Osteoblast (primary cell): ENCODE measurements at regions not wholly inside any gene's neighbourhood (a gene's known extent, or its start where the extent isn't known, plus 50 kb on each side); places are given as distances from the start of the nearest gene placed in this dataset.

Experiments
- DNase-seq: peaks from one replicate; pipeline ENCODE4 v3.0.0; 2011; ENCODE audit warnings: low spot score, mixed read lengths; ENCODE audit not compliant: insufficient read length; ENCODE audit errors: missing footprints
- H2AFZ ChIP-seq: 2 replicates; pipeline ENCODE4 v1.6.0; 2011; ENCODE audit warnings: mild to moderate bottlenecking, low read length
- H3K27ac ChIP-seq: 2 replicates; pipeline ENCODE4 v1.5.1; 2011; ENCODE audit warnings: mild to moderate bottlenecking, low read depth, low read length, moderate library complexity
- H3K27me3 ChIP-seq: 2 replicates; pipeline ENCODE4 v1.6.0; 2012; ENCODE audit warnings: mild to moderate bottlenecking, control low read depth, inconsistent platforms, low read length, moderate library complexity; ENCODE audit not compliant: insufficient read depth
- H3K36me3 ChIP-seq: 2 replicates; pipeline ENCODE4 v1.5.1; 2011; ENCODE audit warnings: mild to moderate bottlenecking, low read length, control low read depth, moderate library complexity; ENCODE audit not compliant: insufficient read depth
- H3K4me1 ChIP-seq: 2 replicates; pipeline ENCODE4 v1.5.1; 2011; ENCODE audit warnings: mild to moderate bottlenecking, low read length, control low read depth, moderate library complexity; ENCODE audit not compliant: insufficient read depth
- H3K4me2 ChIP-seq: 2 replicates; pipeline ENCODE4 v1.6.0; 2011; ENCODE audit warnings: mild to moderate bottlenecking, low read length; ENCODE audit not compliant: insufficient read depth
- H3K4me3 ChIP-seq: fragments of 200-600 bp; sonication (generic); 3 replicates; pipeline ENCODE4 v1.5.1; 2012; ENCODE audit warnings: mild to moderate bottlenecking, low read length, inconsistent platforms; ENCODE audit not compliant: insufficient read depth
- H3K79me2 ChIP-seq: 2 replicates; pipeline ENCODE4 v1.6.0; 2012; ENCODE audit warnings: mild to moderate bottlenecking, low read length, control low read depth, inconsistent platforms; ENCODE audit not compliant: insufficient read depth
- H3K9me3 ChIP-seq: 2 replicates; pipeline ENCODE4 v1.5.1; 2011; ENCODE audit warnings: low read depth, low read length, control low read depth
- H4K20me1 ChIP-seq: 2 replicates; pipeline ENCODE4 v1.6.0; 2012; ENCODE audit warnings: mild to moderate bottlenecking, low read length, control low read depth; ENCODE audit not compliant: insufficient read depth
- CTCF ChIP-seq: IDR thresholded peaks from 2 replicates; pipeline ENCODE4 v1.5.1; 2011; ENCODE audit warnings: mild to moderate bottlenecking, low read depth, low read length, moderate library complexity; ENCODE audit errors: extremely low read depth

- Histone ChIP-seq H3K9me3 (no peaks in the 10 kb centered on the region), H3K4me1 (peaks cover 26% of the 10 kb centered on the region), H3K27ac (peak overlapping the region; percentile 90), H3K4me2 (peak overlapping the region; percentile 77), H3K36me3 (no peaks in the 10 kb centered on the region), H3K4me3 (no peak overlapping the region), H4K20me1 (no peaks in the 10 kb centered on the region), H2AFZ (no peak overlapping the region), H3K27me3 (no peaks in the 10 kb centered on the region), H3K79me2 (no peaks in the 10 kb centered on the region)
- no peak for TF ChIP-seq CTCF
- no peak for DNase-seq
Observed at GRCh38 chr2:18456026-18456425, 104.4 kb downstream of the RDH14 start.

GRCh38 chr2:18455236-18455862 is 105.1 kb downstream of the RDH14 start:
- Histone ChIP-seq H3K27ac (peak overlapping the region; percentile 90), H2AFZ (no peak overlapping the region), H3K36me3 (no peaks in the 10 kb centered on the region), H4K20me1 (no peaks in the 10 kb centered on the region), H3K27me3 (no peaks in the 10 kb centered on the region), H3K9me3 (no peaks in the 10 kb centered on the region), H3K4me1 (peaks cover 26% of the 10 kb centered on the region), H3K79me2 (no peaks in the 10 kb centered on the region), H3K4me2 (peak overlapping the region; percentile 77), H3K4me3 (peak overlapping the region; percentile 47)
- DNase-seq: no peak
- TF ChIP-seq CTCF: peak; percentile 34

GRCh38 chr2:18454692-18455235 is 105.7 kb downstream of the RDH14 start:
- H3K4me2 ChIP-seq: peak overlapping the region; percentile 77
- H3K36me3 ChIP-seq: no peaks in the 10 kb centered on the region
- peak overlapping the region; percentile 90 for H3K27ac ChIP-seq
- peaks cover 26% of the 10 kb centered on the region for H3K4me1 ChIP-seq
- TF ChIP-seq CTCF: no peak
- H3K27me3 ChIP-seq: no peaks in the 10 kb centered on the region
- H4K20me1 ChIP-seq: no peaks in the 10 kb centered on the region
- DNase-seq: peak; percentile 65
- no peaks in the 10 kb centered on the region for H3K9me3 ChIP-seq
- peak overlapping the region; percentile 56 for H2AFZ ChIP-seq
- H3K79me2 ChIP-seq: no peaks in the 10 kb centered on the region
- peak overlapping the region; percentile 47 for H3K4me3 ChIP-seq

GRCh38 chr2:18446715-18447114 is 113.7 kb downstream of the RDH14 start:
- Histone ChIP-seq H2AFZ (no peak overlapping the region), H3K9me3 (no peaks in the 10 kb centered on the region), H3K27ac (no peak overlapping the region), H3K79me2 (no peaks in the 10 kb centered on the region), H3K4me1 (peaks cover 9% of the 10 kb centered on the region), H4K20me1 (no peaks in the 10 kb centered on the region), H3K4me2 (no peak overlapping the region), H3K36me3 (no peaks in the 10 kb centered on the region), H3K4me3 (no peak overlapping the region), H3K27me3 (no peaks in the 10 kb centered on the region)
- TF ChIP-seq CTCF: no peak
- no peak for DNase-seq
